ENCODE measurements at regions not wholly inside any gene's neighbourhood (a gene's known extent, or its start where the extent isn't known, plus 50 kb on each side); places are given as distances from the start of the nearest gene placed in this dataset.

- no peak for TF ChIP-seq ZNF10 (tag by site-specific recombination; IDR thresholded peaks at IDR 0.05)
- TF ChIP-seq PRDM1 (tag by site-specific recombination; IDR thresholded peaks at IDR 0.05) = no peak
- TF ChIP-seq ZBTB6 (tag by site-specific recombination; IDR thresholded peaks at IDR 0.05) = no peak
- no peak for TF ChIP-seq ZFP3 (tag by site-specific recombination; IDR thresholded peaks at IDR 0.05; ENCODE audit: low read depth)
- TF ChIP-seq ZNF658 (tag by site-specific recombination; IDR thresholded peaks at IDR 0.05) = no peak
- TF ChIP-seq CTCF (tag by site-specific recombination; IDR thresholded peaks at IDR 0.05) = no peak
- TF ChIP-seq ZNF138 (tag by site-specific recombination; IDR thresholded peaks at IDR 0.05; ENCODE audit: borderline replicate concordance) = no peak
- TF ChIP-seq KLF1 (tag by site-specific recombination; IDR thresholded peaks at IDR 0.05) = no peak
- no peak for TF ChIP-seq TCF7L2 (IDR thresholded peaks at IDR 0.05; ENCODE audit: borderline replicate concordance, low read depth, low read length)
- no peak for TF ChIP-seq ZNF274 (IDR thresholded peaks at IDR 0.05; ENCODE audit: low read length)
- no peak for TF ChIP-seq ZNF274 (tag by site-specific recombination; IDR thresholded peaks at IDR 0.05; ENCODE audit: borderline replicate concordance)
- TF ChIP-seq YY2 (tag by site-specific recombination; IDR thresholded peaks at IDR 0.05) = no peak
- TF ChIP-seq BCL11B (tag by site-specific recombination; IDR thresholded peaks at IDR 0.05; ENCODE audit: low read depth) = no peak
- no peak for TF ChIP-seq ZNF24 (tag by site-specific recombination; IDR thresholded peaks at IDR 0.05)
- no peak for TF ChIP-seq PATZ1 (tag by site-specific recombination; IDR thresholded peaks at IDR 0.05)
Measured at GRCh38 chr1:102435483-102435882, 438.8 kb upstream of the OLFM3 start.
